Bronchial epithelial cell (primary cell): ENCODE measurements at regions not wholly inside any gene's neighbourhood (a gene's known extent, or its start where the extent isn't known, plus 50 kb on each side); places are given as distances from the start of the nearest gene placed in this dataset.
A peak's percentile ranks its signal among the peaks of the same experiment; 100 is the strongest.

Source experiments
- DNase-seq: peaks from one replicate; pipeline ENCODE4 v3.0.0-alpha.2; 2010; ENCODE audit warnings: low read depth
- FAIRE-seq: peaks from 2 replicates; lab custom pipeline; 2011; peaks lifted over from hg19 to GRCh38; lab: Jason Lieb, UNC
- H3K27me3 ChIP-seq: 2 replicates; pipeline ENCODE4 v1.5.1; 2011; ENCODE audit warnings: low read length; ENCODE audit not compliant: control insufficient read depth, insufficient read depth
- H3K36me3 ChIP-seq: 2 replicates; pipeline ENCODE4 v1.5.1; 2011; ENCODE audit warnings: low read length; ENCODE audit not compliant: control insufficient read depth, insufficient read depth
- H3K4me3 ChIP-seq: 2 replicates; pipeline ENCODE4 v1.5.1; 2011; ENCODE audit warnings: mild to moderate bottlenecking, low read depth, low read length, control low read depth
- TF ChIP-seq, protein P1 (sequence below): IDR thresholded peaks from 2 replicates; pipeline ENCODE4 v1.5.1; 2011; ENCODE audit warnings: mild to moderate bottlenecking, moderate library complexity, low read length, control low read depth, inconsistent platforms; ENCODE audit not compliant: insufficient read depth, severe bottlenecking

DNA sequence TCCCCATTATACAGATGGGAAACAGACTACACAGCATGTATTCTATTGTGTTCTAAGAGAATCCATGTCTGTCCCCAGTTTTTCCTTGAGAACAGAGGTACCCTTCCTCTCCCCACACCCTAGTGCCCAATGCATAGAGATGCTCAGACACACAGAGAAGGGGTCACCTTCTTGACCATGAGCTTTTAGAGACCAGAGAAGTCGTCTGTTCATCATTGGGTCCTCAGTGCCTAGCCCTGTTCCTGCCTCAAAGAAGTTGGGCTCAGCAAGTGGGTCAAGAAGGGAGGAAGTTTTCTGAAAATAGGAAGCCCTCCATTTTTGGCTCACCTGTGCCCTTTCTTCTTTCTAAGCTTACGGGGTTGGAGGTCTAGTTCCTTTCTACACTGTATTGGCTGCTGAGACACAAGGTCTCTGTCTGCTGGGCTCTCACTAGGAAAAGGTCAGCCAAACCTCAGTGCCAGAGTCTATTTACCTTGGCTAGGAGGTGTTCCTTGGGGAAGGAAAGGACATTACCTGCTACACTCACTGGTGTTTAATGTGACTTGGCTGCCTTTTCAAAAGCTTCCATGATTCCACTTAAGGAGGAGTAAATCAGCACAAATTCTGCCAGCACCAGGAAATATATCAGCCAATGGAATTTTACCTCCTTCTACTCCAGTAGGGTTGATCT, 198.5 kb upstream of the PWP1 start:
- no peak overlapping the region for H3K4me3 ChIP-seq
- DNase-seq, result no peak
- TF ChIP-seq, protein P1, sequence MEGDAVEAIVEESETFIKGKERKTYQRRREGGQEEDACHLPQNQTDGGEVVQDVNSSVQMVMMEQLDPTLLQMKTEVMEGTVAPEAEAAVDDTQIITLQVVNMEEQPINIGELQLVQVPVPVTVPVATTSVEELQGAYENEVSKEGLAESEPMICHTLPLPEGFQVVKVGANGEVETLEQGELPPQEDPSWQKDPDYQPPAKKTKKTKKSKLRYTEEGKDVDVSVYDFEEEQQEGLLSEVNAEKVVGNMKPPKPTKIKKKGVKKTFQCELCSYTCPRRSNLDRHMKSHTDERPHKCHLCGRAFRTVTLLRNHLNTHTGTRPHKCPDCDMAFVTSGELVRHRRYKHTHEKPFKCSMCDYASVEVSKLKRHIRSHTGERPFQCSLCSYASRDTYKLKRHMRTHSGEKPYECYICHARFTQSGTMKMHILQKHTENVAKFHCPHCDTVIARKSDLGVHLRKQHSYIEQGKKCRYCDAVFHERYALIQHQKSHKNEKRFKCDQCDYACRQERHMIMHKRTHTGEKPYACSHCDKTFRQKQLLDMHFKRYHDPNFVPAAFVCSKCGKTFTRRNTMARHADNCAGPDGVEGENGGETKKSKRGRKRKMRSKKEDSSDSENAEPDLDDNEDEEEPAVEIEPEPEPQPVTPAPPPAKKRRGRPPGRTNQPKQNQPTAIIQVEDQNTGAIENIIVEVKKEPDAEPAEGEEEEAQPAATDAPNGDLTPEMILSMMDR, result no peak
- FAIRE-seq, result peak; percentile 18
- H3K27me3 ChIP-seq, result no peaks in the 10 kb centered on the region
- H3K36me3 ChIP-seq, result no peaks in the 10 kb centered on the region

GRCh38 chr12:107488666-107489065, 196.9 kb upstream of the PWP1 start:
- H3K27me3 ChIP-seq, result no peaks in the 10 kb centered on the region
- H3K4me3 ChIP-seq, result no peak overlapping the region
- TF ChIP-seq, protein P1, result no peak
- H3K36me3 ChIP-seq, result no peaks in the 10 kb centered on the region
- no peak for DNase-seq
- no peak for FAIRE-seq

GRCh38 chr12:107490010-107490409, 195.6 kb upstream of the PWP1 start:
- Histone ChIP-seq H3K27me3 (no peaks in the 10 kb centered on the region), H3K4me3 (no peak overlapping the region), H3K36me3 (no peaks in the 10 kb centered on the region)
- no peak for DNase-seq
- FAIRE-seq, result no peak
- TF ChIP-seq, protein P1, result no peak

- no peak for FAIRE-seq
- no peaks in the 10 kb centered on the region for H3K27me3 ChIP-seq
- no peak overlapping the region for H3K4me3 ChIP-seq
- no peak for DNase-seq
- H3K36me3 ChIP-seq, result no peaks in the 10 kb centered on the region
- TF ChIP-seq, protein P1, result no peak
Observed at GRCh38 chr12:107491856-107492255, 193.7 kb upstream of the PWP1 start.

DNA sequence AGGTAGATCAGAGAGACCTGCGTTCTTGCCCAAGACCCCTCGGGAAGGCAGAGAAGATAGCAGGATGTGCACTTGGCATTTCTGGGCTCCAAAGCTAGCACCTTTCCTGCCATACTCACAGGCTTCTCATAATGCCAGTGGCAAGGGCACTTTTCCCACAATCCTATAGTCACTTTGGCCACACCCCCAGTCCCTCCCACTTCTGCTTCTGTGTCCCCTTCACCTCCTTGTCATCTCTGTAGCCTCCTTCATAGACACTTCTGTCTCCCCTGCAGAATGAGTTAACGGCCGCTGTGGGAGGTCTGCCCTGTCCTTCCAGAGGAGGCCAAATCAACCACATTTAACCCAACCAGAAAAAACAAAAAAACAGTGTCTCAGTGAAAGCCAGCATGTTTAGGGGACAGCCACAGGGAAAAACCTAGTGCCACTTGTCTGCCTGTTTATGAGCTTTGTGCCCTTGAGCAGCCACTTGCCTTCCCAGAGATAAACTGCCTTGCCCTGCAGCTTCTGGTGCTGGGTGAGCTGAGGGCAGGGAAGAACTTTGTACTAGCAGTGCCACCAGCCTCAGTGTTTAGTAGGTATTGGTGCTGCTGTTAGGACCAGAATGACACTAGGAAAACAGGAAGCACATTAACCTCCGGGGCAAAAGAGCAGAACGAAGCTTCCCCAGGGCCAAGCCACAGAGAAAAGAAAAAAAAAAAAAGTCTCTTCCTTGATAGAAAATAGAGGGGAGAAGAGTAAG, 193.0 kb upstream of the PWP1 start:
- no peak for FAIRE-seq

More for the DNA sequence above, 193.0 kb upstream of the PWP1 start:
- no peaks in the 10 kb centered on the region for H3K36me3 ChIP-seq
- no peak overlapping the region for H3K4me3 ChIP-seq
- no peaks in the 10 kb centered on the region for H3K27me3 ChIP-seq
- no peak for DNase-seq
- TF ChIP-seq, protein P1, result no peak
